HG03159 (cell line): ENCODE measurements at regions not wholly inside any gene's neighbourhood (a gene's known extent, or its start where the extent isn't known, plus 50 kb on each side); places are given as distances from the start of the nearest gene placed in this dataset.
A peak's percentile ranks its signal among the peaks of the same experiment; 100 is the strongest.
"Not testable (repeated sequence)": the region's sequence is repeated elsewhere in the genome, so short reads cannot be mapped to it uniquely, and the experiment has no call there.

Experiments
- ATAC-seq: cut with Tn5 transposase; IDR thresholded peaks from one replicate; pipeline ENCODE4 v1.9.1; 2021; ENCODE audit warnings: mild to moderate bottlenecking, moderate library complexity; ENCODE audit not compliant: unreplicated experiment

DNA sequence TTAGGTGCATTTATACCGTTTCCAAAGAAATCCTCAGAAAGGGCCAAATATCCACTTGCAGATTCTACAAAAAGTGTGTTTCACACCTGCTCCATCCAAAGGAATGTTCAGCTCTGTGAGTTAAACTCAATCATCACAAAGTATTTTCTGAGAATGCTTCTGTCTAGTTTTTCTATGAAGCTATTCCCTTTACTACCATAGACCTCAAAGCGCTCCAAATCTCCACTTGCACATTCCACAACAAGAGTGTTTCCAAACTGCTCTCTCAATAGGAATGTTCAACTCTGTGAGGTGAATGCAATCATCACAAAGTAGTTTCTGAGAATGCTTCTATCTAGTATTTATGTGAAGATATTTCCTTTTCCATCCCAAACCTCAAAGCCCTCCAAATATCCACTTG, 412.7 kb upstream of the WSB1 start:
- ATAC-seq: not testable (repeated sequence)

DNA sequence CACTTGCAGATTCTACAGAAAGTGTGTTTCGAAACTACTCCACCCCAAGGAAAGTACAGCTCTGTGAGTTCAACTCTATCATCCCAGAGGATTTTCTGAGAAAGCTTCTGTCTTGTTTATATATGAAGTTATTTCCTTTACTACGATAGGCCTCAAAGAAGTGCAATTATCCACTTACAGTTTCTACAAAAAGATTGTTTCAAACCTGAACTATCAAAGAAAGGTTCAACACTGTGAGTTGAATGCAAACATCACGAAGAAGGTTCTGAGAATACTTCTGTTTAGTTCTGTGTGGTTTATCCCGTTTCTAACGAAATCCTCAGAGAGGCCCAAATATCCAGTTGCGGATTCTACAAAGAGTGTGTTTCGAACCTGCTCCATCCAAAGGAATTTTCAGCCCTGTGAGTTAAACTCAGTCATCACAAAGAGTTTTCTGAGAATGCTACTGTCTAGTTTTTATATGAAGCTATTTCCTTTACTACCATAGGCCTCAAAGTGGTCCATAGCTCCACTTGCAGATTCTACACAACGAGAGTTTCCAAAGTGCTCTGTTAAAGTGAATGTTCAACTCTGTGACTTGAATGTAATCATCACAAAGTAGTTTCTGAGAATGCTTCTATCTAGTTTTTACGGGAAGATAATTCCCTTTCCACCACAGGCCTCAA, 411.7 kb upstream of the WSB1 start:
- ATAC-seq: peak; percentile 46

DNA sequence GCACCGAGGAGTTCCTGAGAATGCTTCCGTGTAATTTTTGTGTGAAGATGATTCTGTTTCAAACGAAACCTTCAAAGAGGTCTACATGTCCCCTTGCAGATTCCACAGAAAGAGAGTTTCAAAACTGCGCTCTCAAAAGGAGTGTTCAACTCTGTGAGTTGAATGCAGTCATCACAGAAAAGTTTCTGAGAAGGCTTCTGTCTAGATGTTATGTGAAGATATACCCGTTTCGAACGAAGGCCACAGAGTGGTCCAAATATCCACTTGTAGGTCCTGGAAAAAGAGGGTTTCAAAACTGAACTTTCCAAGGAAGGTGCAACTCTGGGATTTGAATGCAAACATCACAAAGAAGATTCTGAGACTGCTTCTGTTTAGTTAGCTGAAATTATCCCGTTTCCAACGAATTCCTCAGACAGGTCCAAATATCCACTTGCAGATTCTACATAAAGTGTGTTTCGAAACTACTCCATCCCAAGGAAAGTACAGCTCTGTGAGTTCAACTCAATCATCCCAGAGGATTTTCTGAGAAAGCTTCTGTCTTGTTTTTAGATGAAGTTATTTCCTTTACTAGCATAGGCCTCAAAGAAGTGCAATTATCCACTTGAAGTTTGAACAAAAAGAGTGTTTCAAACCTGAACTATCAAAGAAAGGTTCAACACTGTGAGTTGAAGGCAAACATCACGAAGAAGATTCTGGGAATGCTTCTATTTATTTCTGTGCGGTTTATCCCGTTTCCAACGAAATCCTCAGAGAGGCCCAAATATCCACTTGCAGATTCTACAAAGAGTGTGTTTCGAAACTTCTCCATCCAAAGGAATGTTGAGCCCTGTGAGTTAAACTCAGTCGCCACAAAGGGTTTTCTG, 409.8 kb upstream of the WSB1 start:
- ATAC-seq: not testable (repeated sequence)

DNA sequence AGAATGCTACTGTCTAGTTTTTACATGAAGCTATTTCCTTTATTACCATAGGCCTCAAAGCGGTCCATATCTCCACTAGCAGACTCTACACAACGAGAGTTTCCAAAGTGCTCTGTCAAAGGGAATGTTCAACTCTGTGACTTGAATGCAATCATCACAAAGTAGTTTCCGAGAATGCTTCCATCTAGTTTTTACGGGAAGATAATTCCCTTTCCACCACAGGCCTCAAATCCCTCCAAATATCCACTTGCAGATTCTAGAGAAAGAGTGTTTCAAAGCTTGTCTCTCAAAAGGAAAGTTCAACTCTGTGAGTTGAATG, 409.2 kb upstream of the WSB1 start:
- ATAC-seq: not testable (repeated sequence)

DNA sequence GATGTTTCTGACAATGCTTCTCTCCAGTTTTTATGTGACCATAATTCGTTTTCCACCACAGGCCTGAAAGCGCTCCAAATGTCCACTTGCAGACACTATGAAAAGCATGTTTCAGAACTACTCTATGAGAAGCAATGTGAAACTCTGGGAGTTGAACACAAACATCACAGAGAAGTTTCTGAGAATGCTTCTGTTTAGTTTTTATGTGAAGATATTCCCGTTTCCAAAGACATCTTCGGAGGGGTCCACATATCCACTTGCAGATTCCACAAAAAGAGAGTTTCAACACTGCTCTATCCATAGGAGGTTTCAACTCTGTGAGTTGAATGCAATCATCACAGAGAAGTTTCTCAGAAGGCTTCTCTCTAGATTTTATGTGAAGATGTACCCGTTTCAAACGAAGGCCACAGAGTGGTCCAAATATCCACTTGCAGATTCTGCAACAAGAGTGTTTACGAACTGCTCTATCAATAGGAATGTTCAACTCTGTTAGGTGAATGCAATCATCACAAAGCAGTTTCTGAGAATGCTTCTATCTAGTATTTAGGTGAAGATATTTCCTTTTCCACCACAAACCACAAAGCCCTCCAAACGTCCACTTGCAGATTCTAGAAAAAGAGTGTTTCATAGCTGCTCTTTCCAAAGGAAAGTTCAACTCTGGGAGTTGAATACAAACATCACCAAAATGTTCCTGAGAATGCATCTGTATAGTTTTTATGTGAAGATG, 408.5 kb upstream of the WSB1 start:
- not testable (repeated sequence) for ATAC-seq
